GM10266 (cell line): ENCODE measurements at regions not wholly inside any gene's neighbourhood (a gene's known extent, or its start where the extent isn't known, plus 50 kb on each side); places are given as distances from the start of the nearest gene placed in this dataset.

ENCODE experiments used
- DNase-seq: peaks from one replicate; pipeline ENCODE4 v3.0.0; 2012; ENCODE audit errors: extremely low spot score
- TF ChIP-seq, protein P1 (sequence below): IDR thresholded peaks from 2 replicates; pipeline ENCODE4 v1.5.1; 2012; ENCODE audit warnings: mild to moderate bottlenecking, low read depth; ENCODE audit not compliant: control insufficient read depth, insufficient read depth; ENCODE audit errors: missing control alignments

DNA sequence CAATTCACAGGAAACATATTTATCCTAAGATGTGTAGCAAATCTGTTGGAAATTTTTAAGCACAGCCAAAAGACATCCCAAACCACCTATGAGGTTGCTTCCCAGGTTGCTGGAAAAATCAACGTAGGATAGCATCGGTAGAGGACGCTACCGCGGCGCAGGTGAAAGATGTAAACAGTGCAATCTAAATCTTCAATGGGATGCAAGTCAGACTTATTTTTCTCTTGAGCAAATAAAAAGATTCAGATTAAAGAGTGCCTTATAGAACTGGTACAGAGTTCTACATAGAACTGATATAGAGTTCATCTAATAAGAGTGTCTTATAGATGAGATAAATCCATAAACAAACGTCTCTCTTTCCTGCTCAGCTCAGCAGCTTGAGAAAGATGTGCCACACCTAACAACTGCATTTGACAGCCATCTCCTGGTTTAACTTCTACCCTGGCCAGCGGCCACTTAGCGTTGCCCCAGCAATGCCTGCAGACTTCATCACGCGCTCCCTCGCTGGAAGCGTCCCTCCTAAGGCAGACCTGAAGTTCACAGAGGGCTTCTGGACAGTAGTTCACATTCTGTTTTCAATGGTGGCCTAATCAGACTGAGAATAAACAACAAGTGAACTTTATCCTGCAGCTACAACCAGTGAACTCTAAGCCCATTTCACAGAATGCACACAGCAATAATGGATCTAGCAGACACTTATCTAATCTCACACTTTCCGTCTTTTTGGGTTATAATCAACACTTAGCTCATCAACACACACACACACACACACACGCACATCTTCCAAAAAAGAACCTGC lies 164.5 kb downstream of the TOMM20 start:
- no peak for DNase-seq
- TF ChIP-seq, protein P1, sequence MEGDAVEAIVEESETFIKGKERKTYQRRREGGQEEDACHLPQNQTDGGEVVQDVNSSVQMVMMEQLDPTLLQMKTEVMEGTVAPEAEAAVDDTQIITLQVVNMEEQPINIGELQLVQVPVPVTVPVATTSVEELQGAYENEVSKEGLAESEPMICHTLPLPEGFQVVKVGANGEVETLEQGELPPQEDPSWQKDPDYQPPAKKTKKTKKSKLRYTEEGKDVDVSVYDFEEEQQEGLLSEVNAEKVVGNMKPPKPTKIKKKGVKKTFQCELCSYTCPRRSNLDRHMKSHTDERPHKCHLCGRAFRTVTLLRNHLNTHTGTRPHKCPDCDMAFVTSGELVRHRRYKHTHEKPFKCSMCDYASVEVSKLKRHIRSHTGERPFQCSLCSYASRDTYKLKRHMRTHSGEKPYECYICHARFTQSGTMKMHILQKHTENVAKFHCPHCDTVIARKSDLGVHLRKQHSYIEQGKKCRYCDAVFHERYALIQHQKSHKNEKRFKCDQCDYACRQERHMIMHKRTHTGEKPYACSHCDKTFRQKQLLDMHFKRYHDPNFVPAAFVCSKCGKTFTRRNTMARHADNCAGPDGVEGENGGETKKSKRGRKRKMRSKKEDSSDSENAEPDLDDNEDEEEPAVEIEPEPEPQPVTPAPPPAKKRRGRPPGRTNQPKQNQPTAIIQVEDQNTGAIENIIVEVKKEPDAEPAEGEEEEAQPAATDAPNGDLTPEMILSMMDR: no peak

DNA sequence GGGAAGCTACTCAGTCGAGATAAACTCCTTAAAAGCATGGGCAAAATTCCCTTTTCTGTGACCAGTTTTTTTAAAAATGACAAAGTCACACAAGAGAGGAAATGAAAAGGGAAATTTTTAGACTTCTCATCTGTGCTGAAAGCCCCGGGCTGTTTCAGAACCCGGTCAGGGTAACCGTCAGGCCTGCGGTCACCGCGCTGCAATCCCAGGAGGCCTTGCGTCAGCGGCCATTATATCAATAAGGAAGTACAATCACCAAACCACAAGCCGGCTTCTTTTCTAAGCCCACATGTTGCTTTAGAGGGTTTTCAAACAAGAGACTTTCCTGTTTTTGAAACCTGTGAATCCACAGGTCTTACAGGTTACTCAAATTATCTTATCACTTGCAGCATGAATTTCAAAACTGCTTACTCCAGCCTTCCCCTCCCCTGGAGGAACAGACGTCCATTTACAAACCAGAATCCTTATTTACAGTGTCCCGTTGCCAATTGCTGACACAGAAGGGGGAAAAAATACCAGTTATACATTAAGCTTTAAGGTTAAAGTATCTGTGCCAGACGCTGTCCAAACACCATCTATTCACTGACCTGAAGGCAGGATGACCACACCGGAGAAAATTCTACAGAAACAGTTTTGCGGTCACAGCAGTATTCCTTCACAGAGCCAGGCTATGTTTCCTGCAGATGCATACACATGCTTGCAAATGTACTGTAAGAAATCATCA lies 165.3 kb downstream of the TOMM20 start:
- TF ChIP-seq, protein P1: no peak
- DNase-seq: peak; percentile 87

DNA sequence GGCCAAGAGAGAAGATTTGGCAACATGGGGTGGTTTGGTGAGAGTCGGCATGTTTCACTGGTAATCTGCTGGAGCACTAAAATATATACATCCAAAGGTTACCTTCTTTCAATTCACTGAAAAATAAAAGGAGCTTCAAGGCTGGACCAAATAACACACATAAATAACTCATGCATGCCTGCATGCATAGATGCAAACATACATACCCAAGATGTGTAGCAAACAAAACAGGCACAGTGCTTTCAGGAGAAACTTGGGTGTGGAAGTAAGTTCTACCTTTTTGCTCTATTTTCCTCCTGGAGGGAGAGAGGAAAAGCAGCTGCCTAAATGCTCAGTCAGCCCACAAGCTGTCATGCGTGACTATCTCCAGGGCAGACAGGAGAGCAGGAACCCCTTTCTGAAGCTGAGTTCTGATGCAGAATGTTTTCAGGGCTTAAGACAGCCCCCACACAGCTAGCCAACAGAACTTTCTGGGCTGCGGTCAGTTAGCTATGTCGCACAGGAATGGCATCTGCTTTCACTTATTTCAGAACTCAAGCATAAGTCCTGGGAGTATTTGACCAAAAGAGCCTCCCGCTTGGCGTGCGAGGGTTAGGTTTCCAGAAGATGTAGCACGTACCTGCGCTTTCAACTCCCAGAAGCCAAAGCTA lies 166.2 kb downstream of the TOMM20 start:
- TF ChIP-seq, protein P1: no peak
- DNase-seq: peak; percentile 65

- DNase-seq: peak; percentile 52
- TF ChIP-seq, protein P1: no peak
Observed at GRCh38 chr1:234961456-234962339, 166.9 kb downstream of the TOMM20 start.

- no peak for DNase-seq
Observed at GRCh38 chr1:234960722-234961455, 167.7 kb downstream of the TOMM20 start.

More at GRCh38 chr1:234960722-234961455, 167.7 kb downstream of the TOMM20 start:
- TF ChIP-seq, protein P1: no peak
